Skin of body (tissue), 1 donor: ENCODE measurements at regions not wholly inside any gene's neighbourhood (a gene's known extent, or its start where the extent isn't known, plus 50 kb on each side); places are given as distances from the start of the nearest gene placed in this dataset.
A peak's percentile ranks its signal among the peaks of the same experiment; 100 is the strongest.

Experiments used
- DNase-seq: peaks from one replicate; lab custom pipeline; 2025; lab: John Stamatoyannopoulos, UW

- no peak for DNase-seq
Measured at GRCh38 chr3:22982981-22983587, 220.0 kb upstream of the UBE2E2 start.

DNA sequence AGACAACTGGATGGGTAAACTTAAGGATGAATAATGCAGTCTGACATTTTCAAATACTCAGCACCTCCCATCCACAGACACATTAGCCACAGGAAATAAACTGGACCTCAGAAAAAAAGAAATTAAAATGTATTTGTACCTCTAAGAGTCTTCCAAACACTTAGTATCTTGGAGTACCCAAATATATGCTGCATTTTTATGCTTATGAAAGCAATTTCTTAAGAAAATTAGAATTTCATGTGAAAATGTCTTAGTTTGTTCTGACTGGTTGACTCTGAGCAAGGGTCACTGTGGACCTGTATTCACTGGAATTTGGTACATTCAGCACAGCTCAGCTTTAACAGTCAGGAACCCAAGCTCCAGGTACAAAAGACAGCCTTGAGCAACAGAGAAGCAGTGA, 216.2 kb upstream of the UBE2E2 start:
- DNase-seq, result no peak

DNA sequence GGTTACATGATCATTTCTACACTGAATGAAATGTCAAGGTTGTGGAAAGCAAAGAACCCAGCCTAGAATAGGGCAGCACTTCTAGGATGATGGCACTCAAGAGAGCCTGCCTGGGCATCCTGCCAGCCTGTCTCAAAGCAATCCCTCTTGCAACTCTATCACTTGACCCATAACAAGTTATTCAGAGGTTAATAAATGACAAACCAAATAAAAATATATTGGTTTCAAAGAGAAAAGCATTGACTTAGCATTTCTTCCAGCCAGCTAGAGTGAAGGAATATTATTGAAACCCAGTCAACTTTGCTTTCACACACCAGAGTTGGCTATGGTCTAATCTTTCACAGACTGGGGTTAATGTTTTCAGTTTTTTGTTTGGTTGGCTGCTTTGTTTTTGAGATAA, 214.6 kb upstream of the UBE2E2 start:
- DNase-seq, result no peak

DNA sequence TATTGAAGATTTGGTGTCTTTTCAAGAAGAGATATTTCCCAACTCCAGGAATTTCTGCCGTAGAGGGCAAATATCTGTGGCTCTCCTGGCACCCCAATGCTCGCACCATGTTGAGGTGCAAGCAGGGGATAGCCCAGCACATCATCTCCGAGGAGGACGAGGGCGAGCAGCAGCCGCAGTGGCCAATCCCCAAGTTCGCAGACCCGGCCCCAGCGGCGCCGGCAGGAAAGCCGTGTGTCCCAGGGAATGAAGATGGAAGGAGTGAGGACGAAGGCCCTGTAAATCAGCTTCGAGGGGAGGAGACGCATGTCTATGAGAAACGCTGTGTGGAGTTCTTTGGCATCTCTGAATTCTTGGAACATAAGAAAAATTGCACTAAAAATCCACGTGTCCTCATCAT, 213.4 kb upstream of the UBE2E2 start:
- DNase-seq, result no peak

DNA sequence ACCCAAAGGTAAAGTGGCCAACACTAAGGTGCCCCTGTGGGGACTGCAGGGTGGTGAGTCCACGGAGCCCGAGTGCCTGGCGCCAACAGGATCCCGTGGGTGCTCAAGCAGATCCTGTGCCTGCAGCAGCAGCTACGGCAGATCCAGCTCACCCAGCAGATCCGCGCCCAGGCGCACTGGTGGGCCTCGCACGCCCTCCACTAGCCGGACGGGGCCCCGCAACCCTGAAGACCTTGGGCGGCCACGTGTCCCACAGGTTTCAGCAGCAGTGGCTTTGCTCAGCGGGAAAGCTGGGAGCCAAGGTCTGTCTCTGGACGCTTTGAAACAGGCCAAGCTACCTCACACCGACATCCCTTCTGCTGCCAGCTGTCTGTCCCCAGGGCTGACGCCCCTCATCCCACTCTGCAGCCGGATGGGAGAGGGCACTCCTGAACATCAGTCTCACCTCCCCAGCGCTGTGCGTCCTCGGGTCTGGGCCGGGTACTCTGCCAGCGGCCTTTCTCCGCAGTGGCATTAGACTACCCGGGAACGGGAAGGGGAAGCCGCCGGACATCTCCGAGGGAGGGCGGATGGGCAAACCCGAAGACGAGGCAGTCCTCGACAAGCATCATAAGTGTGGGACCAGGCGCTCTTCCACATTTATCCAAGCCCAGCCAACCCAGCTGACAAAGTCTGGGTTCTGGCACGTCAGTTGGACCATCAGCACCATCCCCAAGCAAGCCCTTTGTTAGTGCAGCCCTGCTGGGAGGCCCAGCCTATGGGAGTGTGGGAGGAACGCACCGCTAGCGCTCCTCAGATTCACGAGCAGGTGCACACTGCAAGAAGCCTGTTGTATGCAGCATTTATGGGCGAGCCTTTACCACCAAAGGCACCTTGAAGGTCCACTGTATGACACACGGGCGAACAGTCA, 212.6 kb upstream of the UBE2E2 start:
- no peak for DNase-seq

DNA sequence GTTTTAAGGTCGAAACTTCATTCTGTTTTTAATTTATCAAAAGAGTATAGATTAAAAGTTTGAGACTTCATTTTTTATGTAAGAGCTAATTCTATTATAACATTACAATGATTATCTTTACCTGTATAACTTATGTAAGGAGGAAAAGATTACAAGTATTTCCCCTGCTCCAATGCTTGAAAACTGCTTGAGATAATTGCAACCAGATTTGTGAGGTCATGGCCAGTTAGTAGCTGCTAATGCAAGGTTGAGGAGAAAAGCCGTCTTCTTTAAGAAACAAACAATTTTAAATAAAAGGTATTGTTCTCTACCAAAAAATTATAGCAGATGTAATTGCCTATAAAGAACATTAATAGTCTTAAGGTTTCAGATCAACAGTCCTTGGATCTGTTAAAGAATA, 208.3 kb upstream of the UBE2E2 start:
- DNase-seq, result no peak

GRCh38 chr3:22996920-22997571, 206.1 kb upstream of the UBE2E2 start:
- DNase-seq, result no peak

DNA sequence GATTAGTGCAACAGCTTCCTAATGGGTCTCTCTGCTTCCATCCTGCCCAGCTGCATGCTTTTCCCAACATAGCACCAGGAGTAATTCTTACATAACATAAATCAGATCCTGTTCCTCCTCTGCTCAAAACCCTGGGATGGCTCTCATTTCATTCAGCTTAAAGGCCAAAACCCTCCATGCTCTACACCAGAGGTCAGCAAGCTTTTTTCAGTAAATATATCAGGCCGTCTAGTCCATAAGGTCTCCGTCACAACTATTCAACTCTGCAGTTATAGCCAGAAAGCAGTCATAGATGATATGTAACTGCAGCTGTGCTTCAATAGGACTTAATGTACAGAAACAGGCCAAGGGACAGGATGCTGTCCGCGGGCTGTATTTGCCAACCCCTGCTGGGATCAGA, 202.8 kb upstream of the UBE2E2 start:
- DNase-seq, result no peak

- no peak for DNase-seq
Measured at GRCh38 chr3:23002151-23002550, 201.0 kb upstream of the UBE2E2 start.

- peak; percentile 12 for DNase-seq
Measured at GRCh38 chr3:23002836-23003732, 200.0 kb upstream of the UBE2E2 start.

DNA sequence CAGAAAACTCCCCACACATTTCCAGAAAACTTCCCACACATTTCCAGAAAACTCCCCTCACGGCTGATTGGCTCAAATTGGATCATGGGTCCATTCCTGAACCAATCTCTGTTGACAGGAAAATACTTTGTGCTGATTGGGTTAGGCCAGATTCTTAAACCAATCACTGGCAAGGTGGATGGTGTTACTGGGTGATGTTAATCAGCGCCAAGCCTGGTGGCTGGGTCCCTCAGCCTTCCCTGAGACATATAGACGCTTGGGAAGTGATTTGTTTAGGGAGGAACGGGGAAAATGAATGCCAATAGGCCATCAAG, 199.4 kb upstream of the UBE2E2 start:
- DNase-seq, result no peak

GRCh38 chr3:23004971-23005370, 198.2 kb upstream of the UBE2E2 start:
- DNase-seq, result no peak

- DNase-seq, result no peak
Measured at GRCh38 chr3:23017801-23018200, 185.3 kb upstream of the UBE2E2 start.

DNA sequence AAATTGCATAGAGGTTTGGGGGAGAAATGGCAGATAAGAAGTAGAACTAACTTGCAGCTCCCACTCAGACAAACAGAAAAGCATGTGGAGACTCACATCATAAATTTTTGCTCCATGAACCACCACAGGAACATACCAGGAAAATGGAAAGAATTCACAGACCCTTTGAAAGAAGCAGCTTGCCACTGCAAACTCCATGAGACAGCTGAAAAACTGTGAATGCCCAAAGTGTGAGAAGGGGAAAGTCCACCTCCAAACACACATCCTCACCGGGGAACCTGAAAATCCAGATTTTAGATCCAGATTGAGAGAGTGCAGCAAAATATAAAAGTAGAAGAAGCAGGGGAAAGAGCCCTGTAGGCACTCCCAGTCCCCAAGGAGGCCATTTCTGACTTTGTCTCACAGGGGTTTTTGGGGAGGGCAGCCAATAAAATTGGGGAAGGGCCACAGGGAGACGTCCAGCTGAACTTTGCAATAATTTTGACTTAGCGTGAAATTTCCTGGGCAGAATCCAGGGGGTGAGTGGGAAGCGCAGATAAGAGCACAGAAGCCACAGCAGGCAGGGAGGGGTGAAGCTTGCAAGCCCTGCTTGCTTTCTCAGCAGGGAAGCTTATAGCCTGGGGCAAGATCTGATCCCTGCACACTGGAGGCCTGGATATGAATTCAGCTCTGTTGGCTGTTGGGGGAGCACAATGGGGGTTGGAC, 183.4 kb upstream of the UBE2E2 start:
- DNase-seq, result no peak

- no peak for DNase-seq
Measured at GRCh38 chr3:23028294-23028693, 174.8 kb upstream of the UBE2E2 start.

DNA sequence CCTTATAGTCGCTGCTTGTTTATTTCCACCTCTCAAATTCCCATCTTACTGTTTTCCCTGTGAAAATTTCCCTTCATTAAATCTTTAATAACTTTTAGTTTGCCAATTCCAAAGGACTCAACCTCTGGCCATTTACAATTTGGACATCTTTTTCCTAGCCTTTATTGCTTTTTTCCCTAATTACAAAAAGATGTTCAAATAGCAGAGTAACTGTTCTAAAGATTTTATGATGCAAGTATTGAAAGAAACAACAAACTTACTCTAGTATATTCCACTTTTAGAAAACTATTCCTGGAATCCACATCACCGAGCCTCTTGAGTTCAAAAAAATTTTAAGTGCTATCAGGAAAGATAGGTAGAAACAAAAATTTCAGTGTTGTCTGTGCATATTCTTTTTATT, 174.1 kb upstream of the UBE2E2 start:
- DNase-seq, result no peak

- no peak for DNase-seq
Measured at GRCh38 chr3:23035927-23036640, 167.0 kb upstream of the UBE2E2 start.

DNA sequence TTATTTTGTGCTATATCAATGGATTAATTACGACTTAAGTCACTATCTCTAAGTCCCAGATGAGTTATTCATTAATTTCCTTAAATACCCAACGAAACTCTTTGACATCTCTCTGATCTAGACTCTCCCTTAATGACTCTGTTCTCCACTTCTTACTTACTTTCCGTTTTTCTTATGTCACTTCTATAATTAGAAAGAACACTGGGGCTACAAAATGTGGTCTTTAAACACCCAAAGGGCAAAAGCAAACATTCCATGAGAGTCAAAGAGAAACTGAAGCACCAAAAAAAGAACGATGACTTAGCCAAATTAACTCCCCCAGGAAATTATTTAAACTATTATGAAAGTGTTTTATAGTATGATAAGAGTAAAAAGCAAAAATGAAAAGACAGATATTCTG, 166.4 kb upstream of the UBE2E2 start:
- no peak for DNase-seq

DNA sequence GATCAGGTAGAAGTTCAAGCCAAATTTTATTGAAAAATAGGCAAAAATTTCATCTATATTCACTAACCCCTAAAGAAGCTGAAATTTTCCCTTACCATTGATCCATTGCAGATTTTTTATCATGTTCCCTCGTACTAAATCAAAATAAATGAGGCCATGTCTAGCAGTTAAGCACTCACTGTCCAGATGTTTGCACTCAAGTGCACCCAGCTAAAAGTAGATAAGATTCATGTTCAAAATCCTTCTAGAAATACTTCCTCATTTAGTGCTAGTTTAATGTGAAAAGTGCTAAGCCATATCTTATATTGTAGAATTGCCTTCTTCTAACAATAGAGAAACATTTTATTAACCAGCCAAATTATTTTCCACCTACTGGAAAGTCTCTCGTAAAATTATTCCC, 164.7 kb upstream of the UBE2E2 start:
- DNase-seq, result no peak

- no peak for DNase-seq
Measured at GRCh38 chr3:23041918-23042696, 161.0 kb upstream of the UBE2E2 start.
